SK-MEL-5 (cell line): ENCODE measurements at regions not wholly inside any gene's neighbourhood (a gene's known extent, or its start where the extent isn't known, plus 50 kb on each side); places are given as distances from the start of the nearest gene placed in this dataset.
A peak's percentile ranks its signal among the peaks of the same experiment; 100 is the strongest.
"Not testable (repeated sequence)": the region's sequence is repeated elsewhere in the genome, so short reads cannot be mapped to it uniquely, and the experiment has no call there.

ENCODE experiments used
- DNase-seq: peaks from one replicate; pipeline ENCODE4 v3.0.0-alpha.2; 2016; ENCODE audit warnings: low read depth, low spot score
- in situ Hi-C: cut with HindIII; loops from 2 replicates; pipeline ENCODE4 v1.10.0; 2016; ENCODE audit warnings: low sequenced_read_pairs, high pct_unique_total_duplicates, low pct_unique_long_range_greater_than_20kb

GRCh38 chr11:69869311-69869939, 50.2 kb upstream of the FGF3 start:
- in situ Hi-C loops = no loop called here
- no peak for DNase-seq

DNA sequence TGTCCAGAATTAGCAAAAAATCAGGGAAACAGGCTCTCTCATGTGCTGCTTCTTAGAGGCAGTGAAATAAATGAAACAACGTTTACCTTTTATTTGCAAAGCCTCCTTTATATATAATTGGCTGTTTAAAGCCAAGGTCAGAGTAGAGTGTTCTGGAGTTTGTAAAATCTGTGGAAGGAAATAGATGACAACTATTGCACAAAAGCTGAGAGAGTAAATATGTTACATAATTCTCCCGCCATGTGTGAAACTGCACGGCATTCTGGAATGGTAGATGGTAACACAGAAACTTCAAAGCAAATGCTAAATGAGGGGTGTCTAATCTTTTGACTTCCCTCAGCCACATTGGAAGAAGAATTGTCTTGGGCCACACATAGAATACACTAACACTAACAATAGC, 51.5 kb upstream of the FGF3 start:
- in situ Hi-C loops = no loop called here
- no peak for DNase-seq

DNA sequence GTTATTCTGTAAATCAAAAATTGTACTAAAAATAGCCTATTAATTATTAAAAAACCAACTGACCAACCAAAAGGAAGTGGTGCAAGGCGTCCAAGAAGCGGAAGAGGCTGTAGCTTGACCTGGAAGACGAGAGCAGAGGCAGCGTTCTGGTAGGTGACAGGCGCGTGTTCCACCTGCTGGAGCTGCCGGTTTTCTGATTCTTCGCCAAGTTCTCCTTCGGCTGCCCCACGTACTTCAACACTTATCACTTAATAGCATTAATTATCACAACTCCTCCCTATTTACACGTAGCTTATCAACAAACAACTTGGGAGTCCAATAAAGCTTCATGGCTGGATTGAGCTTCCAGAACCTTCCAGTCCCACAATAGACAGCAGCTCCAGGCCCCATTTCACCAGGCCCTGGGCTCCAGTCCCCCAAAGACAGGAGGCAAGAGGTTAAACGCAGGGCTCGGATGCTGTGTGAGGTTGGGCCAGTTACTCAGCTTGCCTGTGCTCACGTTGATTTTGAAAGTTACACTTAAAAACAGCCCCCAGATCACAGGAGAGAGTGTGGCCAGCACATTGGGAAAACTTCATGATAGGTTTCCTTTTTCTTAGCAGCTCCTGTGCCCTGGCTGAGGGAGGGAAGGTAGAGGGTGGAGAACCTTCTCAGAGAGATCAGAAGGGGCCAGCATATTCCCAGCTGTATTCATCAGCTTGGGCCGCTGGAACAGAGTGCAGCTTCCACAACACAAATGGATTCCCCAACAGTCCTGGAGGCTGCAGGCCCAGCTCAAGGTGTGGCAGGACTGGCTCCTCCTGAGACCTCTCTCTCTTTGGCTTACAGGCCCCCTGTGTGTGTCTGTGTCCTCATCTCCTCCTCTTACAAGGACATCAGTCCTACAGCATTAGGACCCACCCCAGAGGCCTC, 54.2 kb upstream of the FGF3 start:
- in situ Hi-C loops = no loop called here

DNA sequence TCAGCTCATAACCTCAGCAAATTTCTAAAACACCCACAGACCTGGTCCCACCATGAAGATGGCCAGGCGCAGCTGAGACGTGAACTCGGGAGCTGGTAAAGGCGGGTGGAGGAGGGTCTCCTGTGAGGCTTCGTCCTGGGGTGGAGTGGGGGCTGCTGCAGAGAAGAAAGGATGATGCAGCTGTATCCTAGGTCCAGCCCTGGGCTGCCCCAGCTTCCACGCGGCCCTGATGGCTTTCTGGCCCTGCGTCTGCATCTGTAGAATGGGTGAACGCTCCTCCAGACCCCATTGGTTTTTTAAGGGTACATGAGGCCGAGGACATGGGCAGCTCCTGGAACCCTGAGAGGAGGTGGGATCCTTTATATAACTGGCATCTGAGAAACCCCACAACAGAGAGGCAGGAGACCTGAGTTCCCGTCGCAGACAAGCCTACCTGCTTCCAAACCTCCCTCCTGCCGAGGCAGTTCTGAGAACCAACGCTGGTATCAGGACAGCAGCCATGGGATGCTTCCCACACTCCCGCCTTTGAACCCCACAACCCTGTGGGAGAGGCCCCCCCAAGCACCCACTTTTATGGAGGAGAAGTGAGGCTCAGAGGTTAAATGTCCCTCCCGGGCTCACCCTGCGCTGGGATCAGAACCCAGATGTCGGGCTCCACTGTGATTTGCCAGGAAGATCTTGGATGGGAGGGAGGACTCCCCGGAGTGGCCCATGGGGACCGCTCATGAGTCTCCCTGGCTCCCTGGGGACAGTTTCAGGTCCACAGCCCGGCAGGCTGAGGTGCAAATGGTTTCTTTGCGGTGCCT, 55.2 kb upstream of the FGF3 start:
- in situ Hi-C loops = no loop called here
- no peak for DNase-seq

More for the DNA sequence above, 54.2 kb upstream of the FGF3 start:
- DNase-seq = no peak

GRCh38 chr11:69874984-69875624, 55.9 kb upstream of the FGF3 start:
- DNase-seq = no peak
- in situ Hi-C loops = no loop called here

GRCh38 chr11:69876013-69876412, 56.8 kb upstream of the FGF3 start:
- in situ Hi-C loops = no loop called here
- DNase-seq = no peak

DNA sequence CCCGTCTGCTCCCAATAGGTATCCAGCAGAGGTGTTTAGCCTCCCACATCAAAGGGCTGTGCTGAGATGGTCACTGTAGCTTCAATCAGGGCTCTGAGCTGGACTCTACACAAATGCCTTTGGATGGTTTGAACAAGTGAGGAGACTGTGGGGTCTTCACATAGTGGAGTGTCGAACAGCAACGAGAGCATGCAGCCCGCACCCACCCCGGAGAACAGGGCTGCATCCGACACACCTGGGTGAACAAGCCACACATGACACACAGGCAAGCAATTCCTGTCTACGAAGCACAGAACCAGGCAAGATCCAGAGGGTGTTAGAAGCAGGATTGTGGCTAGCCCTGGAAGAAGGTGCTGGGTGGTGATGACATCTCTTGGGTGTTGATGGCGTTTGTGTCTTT, 58.0 kb upstream of the FGF3 start:
- in situ Hi-C loops = no loop called here
- no peak for DNase-seq

- DNase-seq, in situ Hi-C loops: not testable (repeated sequence)
Observed at GRCh38 chr11:69877704-69878103, 58.5 kb upstream of the FGF3 start.

GRCh38 chr11:69878144-69878883, 59.1 kb upstream of the FGF3 start:
- no peak for DNase-seq

DNA sequence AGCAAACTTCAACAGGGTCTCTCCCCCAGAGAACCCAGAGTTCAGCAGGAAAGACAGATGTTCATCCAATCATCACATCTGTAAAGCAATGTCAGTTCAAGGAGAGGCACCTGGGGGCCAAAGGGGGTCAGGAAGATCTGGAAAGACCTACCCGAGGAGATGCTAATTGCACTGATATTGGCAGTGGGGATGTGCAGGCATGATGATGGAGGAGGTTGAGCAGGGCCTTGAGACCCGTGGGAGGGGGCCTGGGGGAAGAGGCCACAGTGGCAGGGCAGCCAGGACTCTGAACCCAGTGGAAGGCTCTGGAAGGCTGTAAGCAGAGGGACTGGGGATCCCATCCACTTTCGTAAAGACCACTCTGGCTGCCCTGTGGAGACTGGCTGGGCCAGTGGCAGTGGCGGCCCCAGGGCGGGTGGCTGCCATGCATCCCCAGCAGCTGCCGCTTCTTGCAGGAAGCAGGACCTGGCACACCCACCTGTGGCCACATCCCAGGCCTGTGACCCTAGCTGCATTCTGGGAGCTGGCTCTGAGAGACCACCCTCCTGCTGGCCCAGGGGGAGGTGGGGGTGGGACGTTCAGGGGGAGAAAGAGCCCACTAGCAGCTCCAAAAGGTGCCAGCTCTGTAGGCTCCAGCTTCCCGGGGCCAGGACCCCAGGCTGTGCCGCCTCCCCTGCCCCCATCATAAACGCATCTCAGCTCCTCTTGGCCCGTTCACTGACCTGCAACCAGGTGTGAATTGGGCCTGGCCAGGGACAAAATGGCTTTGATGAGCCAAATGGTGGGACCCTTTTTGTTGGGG, 59.9 kb upstream of the FGF3 start:
- DNase-seq = no peak
- in situ Hi-C loops = no loop called here

More at GRCh38 chr11:69878144-69878883, 59.1 kb upstream of the FGF3 start:
- in situ Hi-C loops = no loop called here

DNA sequence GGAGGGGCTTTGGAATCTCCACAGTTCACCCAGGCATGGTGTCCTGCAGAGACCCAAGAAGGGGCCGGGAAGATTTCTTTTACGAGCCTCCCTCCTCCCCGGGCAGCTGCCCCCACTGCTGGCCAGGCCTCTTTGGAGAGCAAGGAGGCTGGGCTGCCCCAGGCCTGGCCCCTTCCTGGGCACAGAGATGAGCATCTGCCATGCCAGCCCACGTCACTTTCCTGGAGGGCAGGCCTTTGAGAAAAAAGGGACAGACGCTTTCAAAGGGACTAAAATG, 60.5 kb upstream of the FGF3 start:
- no peak for DNase-seq
- in situ Hi-C loops = no loop called here

- in situ Hi-C loops = no loop called here
Observed at GRCh38 chr11:69880041-69880825, 61.0 kb upstream of the FGF3 start.

GRCh38 chr11:69880826-69881445, 61.7 kb upstream of the FGF3 start:
- in situ Hi-C loops = no loop called here
- DNase-seq = no peak

More at GRCh38 chr11:69880041-69880825, 61.0 kb upstream of the FGF3 start:
- DNase-seq = no peak

GRCh38 chr11:69881467-69882269, 62.5 kb upstream of the FGF3 start:
- DNase-seq = peak; percentile 35
- in situ Hi-C loops = no loop called here

DNA sequence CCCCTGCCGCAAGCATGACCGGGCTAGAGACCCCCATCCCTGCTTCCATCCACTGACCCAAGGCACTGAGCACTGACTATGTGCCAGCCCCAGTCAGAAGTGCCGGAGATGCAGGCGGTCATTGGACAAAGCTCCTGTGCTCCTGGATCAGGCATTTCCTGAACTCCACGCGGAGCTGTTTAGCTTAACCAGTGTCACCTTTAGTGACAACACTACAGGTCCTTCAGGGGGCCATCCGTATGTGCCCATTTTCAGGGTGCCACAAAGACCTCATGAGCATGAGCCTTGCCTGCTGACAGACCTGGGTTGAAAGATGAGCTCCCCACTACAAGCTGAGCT, 63.0 kb upstream of the FGF3 start:
- in situ Hi-C loops = no loop called here
- DNase-seq = no peak
